ENCODE measurements at regions not wholly inside any gene's neighbourhood (a gene's known extent, or its start where the extent isn't known, plus 50 kb on each side); places are given as distances from the start of the nearest gene placed in this dataset.
"Not testable (repeated sequence)": the region's sequence is repeated elsewhere in the genome, so short reads cannot be mapped to it uniquely, and the experiment has no call there.

- no peak for TF ChIP-seq CTCF (conservative IDR thresholded peaks at IDR 0.05; ENCODE audit: low read depth, low read length)
- Histone ChIP-seq H3K79me2 (ENCODE audit: insufficient read depth, low read depth) (no peaks in the 10 kb centered on the region), H3K27ac (no peak overlapping the region), H3K36me3 (ENCODE audit: insufficient read depth) (no peaks in the 10 kb centered on the region), H2AFZ (ENCODE audit: low read depth) (no peak overlapping the region), H3K4me2 (no peak overlapping the region), H3K27me3 (ENCODE audit: insufficient read depth, low read depth) (no peaks in the 10 kb centered on the region), H4K20me1 (ENCODE audit: insufficient read depth) (no peaks in the 10 kb centered on the region), H3K4me3 (IDR thresholded peaks at IDR 0.05; ENCODE audit: insufficient read depth, low read depth, low read length) (no peak overlapping the region), H3K4me1 (ENCODE audit: low read depth, poor library complexity, severe bottlenecking) (no peaks in the 10 kb centered on the region), H3K9ac (no peak overlapping the region)
Observed at GRCh38 chr14:45939572-45939971, 686.6 kb upstream of the MIS18BP1 start.

- not testable (repeated sequence) for H3K4me1 ChIP-seq (ENCODE audit: low read depth, poor library complexity, severe bottlenecking); H3K4me2 ChIP-seq; H3K27ac ChIP-seq; H3K9ac ChIP-seq; H3K4me3 ChIP-seq (IDR thresholded peaks at IDR 0.05; ENCODE audit: insufficient read depth, low read depth, low read length); H3K36me3 ChIP-seq (ENCODE audit: insufficient read depth); H3K79me2 ChIP-seq (ENCODE audit: insufficient read depth, low read depth); H3K27me3 ChIP-seq (ENCODE audit: insufficient read depth, low read depth); H4K20me1 ChIP-seq (ENCODE audit: insufficient read depth); H2AFZ ChIP-seq (ENCODE audit: low read depth)
Observed at GRCh38 chr14:45919995-45920394, 667.0 kb upstream of the MIS18BP1 start.

- no peaks in the 10 kb centered on the region for H3K27me3 ChIP-seq (ENCODE audit: insufficient read depth, low read depth)
Observed at GRCh38 chr14:45916340-45916953, 663.4 kb upstream of the MIS18BP1 start.

GRCh38 chr14:45907782-45908181, 654.8 kb upstream of the MIS18BP1 start:
- no peaks in the 10 kb centered on the region for H3K36me3 ChIP-seq (ENCODE audit: insufficient read depth)
- H3K9ac ChIP-seq = no peak overlapping the region
- H4K20me1 ChIP-seq (ENCODE audit: insufficient read depth) = no peaks in the 10 kb centered on the region

More at GRCh38 chr14:45916340-45916953, 663.4 kb upstream of the MIS18BP1 start:
- no peak overlapping the region for H3K4me3 ChIP-seq (IDR thresholded peaks at IDR 0.05; ENCODE audit: insufficient read depth, low read depth, low read length)
- H3K9ac ChIP-seq = no peak overlapping the region
- H3K4me2 ChIP-seq = no peak overlapping the region
- H3K27ac ChIP-seq = no peak overlapping the region
- no peak overlapping the region for H2AFZ ChIP-seq (ENCODE audit: low read depth)
- no peaks in the 10 kb centered on the region for H3K4me1 ChIP-seq (ENCODE audit: low read depth, poor library complexity, severe bottlenecking)
- no peak for TF ChIP-seq CTCF (conservative IDR thresholded peaks at IDR 0.05; ENCODE audit: low read depth, low read length)
- H3K79me2 ChIP-seq (ENCODE audit: insufficient read depth, low read depth) = no peaks in the 10 kb centered on the region
- no peaks in the 10 kb centered on the region for H3K36me3 ChIP-seq (ENCODE audit: insufficient read depth)
- H4K20me1 ChIP-seq (ENCODE audit: insufficient read depth) = no peaks in the 10 kb centered on the region

More at GRCh38 chr14:45907782-45908181, 654.8 kb upstream of the MIS18BP1 start:
- Histone ChIP-seq H3K4me1 (ENCODE audit: low read depth, poor library complexity, severe bottlenecking) (no peaks in the 10 kb centered on the region), H3K79me2 (ENCODE audit: insufficient read depth, low read depth) (no peaks in the 10 kb centered on the region), H3K4me2 (no peak overlapping the region), H3K27ac (no peak overlapping the region), H3K4me3 (IDR thresholded peaks at IDR 0.05; ENCODE audit: insufficient read depth, low read depth, low read length) (no peak overlapping the region), H3K27me3 (ENCODE audit: insufficient read depth, low read depth) (no peaks in the 10 kb centered on the region), H2AFZ (ENCODE audit: low read depth) (no peak overlapping the region)
- TF ChIP-seq CTCF (conservative IDR thresholded peaks at IDR 0.05; ENCODE audit: low read depth, low read length) = no peak
